Fibroblast of the aortic adventitia (primary cell): ENCODE measurements at regions not wholly inside any gene's neighbourhood (a gene's known extent, or its start where the extent isn't known, plus 50 kb on each side); places are given as distances from the start of the nearest gene placed in this dataset.
A peak's percentile ranks its signal among the peaks of the same experiment; 100 is the strongest.

ENCODE experiments used
- DNase-seq: peaks from one replicate; pipeline ENCODE4 v3.0.0-alpha.2; 2010; ENCODE audit warnings: low read depth
- H3K4me3 ChIP-seq: 2 replicates; pipeline ENCODE4 v1.5.1; 2011; ENCODE audit warnings: low read depth, mild to moderate bottlenecking, control low read depth, low read length, moderate library complexity
- TF ChIP-seq, protein P1 (sequence below): IDR thresholded peaks from 2 replicates; pipeline ENCODE4 v1.5.1; 2011; ENCODE audit warnings: mild to moderate bottlenecking, low read length, control low read depth, inconsistent platforms; ENCODE audit not compliant: insufficient read depth

DNA sequence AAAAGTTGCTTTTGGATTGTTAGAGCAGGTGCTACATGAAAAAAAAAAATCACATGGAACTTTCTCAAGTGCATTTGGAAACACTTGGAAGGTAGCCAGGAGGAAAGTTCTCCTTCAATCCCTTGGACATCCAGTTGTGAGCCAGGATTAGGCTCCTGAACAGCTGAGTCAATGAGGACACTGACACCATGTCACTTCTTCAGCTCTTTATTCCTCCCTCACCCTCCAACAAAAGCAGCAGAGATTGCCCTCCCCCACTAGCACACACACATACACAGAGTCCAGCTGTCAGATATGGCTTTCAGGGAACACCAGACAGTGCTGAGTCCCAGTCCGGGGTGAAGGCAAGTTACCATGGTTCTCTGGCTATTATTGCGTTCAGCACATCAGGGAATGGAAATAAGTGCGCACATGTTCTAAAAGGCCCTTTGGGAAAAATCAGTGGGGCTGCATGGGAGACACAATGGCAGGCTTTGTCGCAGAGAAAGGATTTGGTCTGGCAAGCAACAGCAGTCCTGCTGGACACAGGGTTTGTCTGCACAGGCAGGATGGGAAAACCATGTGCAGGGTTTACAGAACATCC is 124.7 kb upstream of the MARCKS start:
- peak; percentile 61 for DNase-seq
- H3K4me3 ChIP-seq: no peak overlapping the region
- TF ChIP-seq, protein P1, sequence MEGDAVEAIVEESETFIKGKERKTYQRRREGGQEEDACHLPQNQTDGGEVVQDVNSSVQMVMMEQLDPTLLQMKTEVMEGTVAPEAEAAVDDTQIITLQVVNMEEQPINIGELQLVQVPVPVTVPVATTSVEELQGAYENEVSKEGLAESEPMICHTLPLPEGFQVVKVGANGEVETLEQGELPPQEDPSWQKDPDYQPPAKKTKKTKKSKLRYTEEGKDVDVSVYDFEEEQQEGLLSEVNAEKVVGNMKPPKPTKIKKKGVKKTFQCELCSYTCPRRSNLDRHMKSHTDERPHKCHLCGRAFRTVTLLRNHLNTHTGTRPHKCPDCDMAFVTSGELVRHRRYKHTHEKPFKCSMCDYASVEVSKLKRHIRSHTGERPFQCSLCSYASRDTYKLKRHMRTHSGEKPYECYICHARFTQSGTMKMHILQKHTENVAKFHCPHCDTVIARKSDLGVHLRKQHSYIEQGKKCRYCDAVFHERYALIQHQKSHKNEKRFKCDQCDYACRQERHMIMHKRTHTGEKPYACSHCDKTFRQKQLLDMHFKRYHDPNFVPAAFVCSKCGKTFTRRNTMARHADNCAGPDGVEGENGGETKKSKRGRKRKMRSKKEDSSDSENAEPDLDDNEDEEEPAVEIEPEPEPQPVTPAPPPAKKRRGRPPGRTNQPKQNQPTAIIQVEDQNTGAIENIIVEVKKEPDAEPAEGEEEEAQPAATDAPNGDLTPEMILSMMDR: peak; percentile 19

GRCh38 chr6:113733381-113733780 is 123.8 kb upstream of the MARCKS start:
- peak; percentile 12 for DNase-seq
- TF ChIP-seq, protein P1: no peak
- no peak overlapping the region for H3K4me3 ChIP-seq

- TF ChIP-seq, protein P1: no peak
- DNase-seq: peak; percentile 61
These were observed 122.2 kb upstream of the MARCKS start for GRCh38 chr6:113734982-113735381.

DNA sequence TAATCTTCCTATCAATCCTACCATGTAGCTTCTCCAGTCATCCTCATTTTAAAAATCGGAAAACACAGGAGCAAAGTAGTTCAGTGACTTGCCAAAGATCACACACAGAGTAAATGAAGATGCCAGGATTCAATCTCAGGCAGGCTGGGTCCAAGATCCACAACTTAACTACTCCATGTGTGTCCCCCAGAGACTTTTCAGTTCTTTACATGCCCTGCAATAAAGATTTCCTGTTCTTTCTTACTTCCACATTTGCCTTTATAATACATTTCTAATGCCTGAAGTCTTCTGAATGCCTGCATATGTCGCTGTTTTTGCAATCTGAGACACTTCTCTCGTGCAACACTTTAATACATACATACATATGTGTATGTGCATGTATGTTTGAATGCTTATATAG is 121.7 kb upstream of the MARCKS start:
- TF ChIP-seq, protein P1: no peak
- no peak for DNase-seq
- no peak overlapping the region for H3K4me3 ChIP-seq

More at GRCh38 chr6:113734982-113735381, 122.2 kb upstream of the MARCKS start:
- no peak overlapping the region for H3K4me3 ChIP-seq

DNA sequence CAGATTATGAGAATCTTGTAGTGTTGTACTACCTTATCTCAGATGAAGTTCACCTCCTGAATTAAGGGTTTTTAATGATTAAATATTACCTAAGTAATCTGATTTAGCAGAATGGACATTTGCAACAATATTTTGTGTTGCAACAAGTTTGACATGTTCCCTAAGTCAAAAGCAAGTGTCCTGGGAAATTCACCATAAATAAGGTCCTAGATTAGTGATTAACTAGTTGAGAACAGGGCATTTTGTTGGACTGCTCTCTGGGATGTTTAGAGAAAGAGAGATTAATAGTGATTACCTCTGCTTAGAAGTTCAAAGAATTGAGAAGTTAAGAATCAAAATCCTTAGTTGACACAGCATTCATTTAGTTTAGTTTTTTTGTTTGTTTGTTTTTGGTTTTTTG is 120.2 kb upstream of the MARCKS start:
- H3K4me3 ChIP-seq: no peak overlapping the region
- no peak for DNase-seq
- TF ChIP-seq, protein P1: no peak

- no peak for DNase-seq
- TF ChIP-seq, protein P1: no peak
These were observed 118.0 kb upstream of the MARCKS start for GRCh38 chr6:113739041-113739655.

More at GRCh38 chr6:113739041-113739655, 118.0 kb upstream of the MARCKS start:
- H3K4me3 ChIP-seq: no peak overlapping the region
